Gastroesophageal sphincter (tissue), 3 donors: ENCODE measurements at regions not wholly inside any gene's neighbourhood (a gene's known extent, or its start where the extent isn't known, plus 50 kb on each side); places are given as distances from the start of the nearest gene placed in this dataset.

Source experiments
- POLR2A ChIP-seq, 2 donors: fragments of 450-650 bp; IDR thresholded peaks; one replicate each; pipeline ENCODE4 v1.6.1; 2017; ENCODE audit warnings: antibody characterized with exemption in 2 of 2, mild to moderate bottlenecking in 2 of 2, moderate library complexity in 1 of 2
- POLR2AphosphoS5 ChIP-seq: sonication (generic); formaldehyde crosslinking; IDR thresholded peaks from one replicate; pipeline ENCODE4 v1.6.1; 2017; ENCODE audit warnings: antibody characterized with exemption
- TF ChIP-seq, protein P1 (sequence below), 4 experiments: fragments of 200-600 bp in 2 of 4; fragments of 450-650 bp in 2 of 4; sonication (generic) in 1 of 4; IDR thresholded peaks; one replicate each; pipeline ENCODE4 v1.5.1; 2017 to 2019; ENCODE audit warnings: antibody characterized with exemption in 4 of 4, mild to moderate bottlenecking in 2 of 4, moderate library complexity in 2 of 4

DNA sequence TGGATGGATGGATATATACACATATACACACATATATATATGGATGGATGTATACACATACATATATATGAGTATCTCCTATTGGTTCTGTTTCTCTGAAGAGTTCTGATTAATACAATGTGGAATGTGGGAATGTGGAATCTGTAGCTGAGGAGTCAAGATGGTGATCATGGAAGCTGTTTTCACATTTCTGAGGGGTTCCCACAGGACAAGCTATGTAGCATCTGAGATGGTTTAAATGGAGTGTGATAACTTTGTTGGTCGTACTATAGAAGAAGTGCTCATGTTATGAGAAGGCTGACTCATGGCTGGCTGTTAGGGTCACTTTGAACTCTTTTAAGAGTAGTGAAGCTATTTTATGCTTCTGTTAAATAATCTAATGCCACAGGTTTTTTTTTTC, 279.7 kb downstream of the MEIS1 start:
- TF ChIP-seq POLR2A (IDR thresholded peaks at IDR 0.05) (no peak), POLR2AphosphoS5 (no peak)
- TF ChIP-seq, protein P1, sequence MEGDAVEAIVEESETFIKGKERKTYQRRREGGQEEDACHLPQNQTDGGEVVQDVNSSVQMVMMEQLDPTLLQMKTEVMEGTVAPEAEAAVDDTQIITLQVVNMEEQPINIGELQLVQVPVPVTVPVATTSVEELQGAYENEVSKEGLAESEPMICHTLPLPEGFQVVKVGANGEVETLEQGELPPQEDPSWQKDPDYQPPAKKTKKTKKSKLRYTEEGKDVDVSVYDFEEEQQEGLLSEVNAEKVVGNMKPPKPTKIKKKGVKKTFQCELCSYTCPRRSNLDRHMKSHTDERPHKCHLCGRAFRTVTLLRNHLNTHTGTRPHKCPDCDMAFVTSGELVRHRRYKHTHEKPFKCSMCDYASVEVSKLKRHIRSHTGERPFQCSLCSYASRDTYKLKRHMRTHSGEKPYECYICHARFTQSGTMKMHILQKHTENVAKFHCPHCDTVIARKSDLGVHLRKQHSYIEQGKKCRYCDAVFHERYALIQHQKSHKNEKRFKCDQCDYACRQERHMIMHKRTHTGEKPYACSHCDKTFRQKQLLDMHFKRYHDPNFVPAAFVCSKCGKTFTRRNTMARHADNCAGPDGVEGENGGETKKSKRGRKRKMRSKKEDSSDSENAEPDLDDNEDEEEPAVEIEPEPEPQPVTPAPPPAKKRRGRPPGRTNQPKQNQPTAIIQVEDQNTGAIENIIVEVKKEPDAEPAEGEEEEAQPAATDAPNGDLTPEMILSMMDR (IDR thresholded peaks at IDR 0.05): no peak
